DMS 273 (cell line): ENCODE measurements at regions not wholly inside any gene's neighbourhood (a gene's known extent, or its start where the extent isn't known, plus 50 kb on each side); places are given as distances from the start of the nearest gene placed in this dataset.
"Not testable (repeated sequence)": the region's sequence is repeated elsewhere in the genome, so short reads cannot be mapped to it uniquely, and the experiment has no call there.

ENCODE experiments used
- DNase-seq: peaks from one replicate; lab custom pipeline; 2025; ENCODE audit not compliant: unreplicated experiment; lab: John Stamatoyannopoulos, UW

DNA sequence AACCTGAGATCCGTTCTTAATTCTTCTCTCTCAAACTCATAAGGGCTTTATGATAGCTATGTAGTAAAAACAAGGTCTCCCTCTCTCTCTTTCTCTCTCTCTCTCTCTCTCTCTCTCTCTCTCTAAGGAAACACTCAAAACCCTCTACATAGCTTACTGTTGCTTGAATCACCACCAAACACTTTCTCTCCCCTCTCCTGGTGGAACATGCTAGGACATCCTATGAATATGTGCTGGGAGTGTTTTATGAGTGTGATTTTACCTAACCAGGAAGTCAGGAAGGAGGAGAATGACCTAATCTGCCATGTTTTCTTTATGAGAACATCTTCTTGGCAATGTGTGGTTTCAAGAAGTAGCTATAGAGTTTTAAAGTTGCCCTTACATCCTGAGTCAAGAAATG lies 844.6 kb downstream of the TTLL7 start:
- DNase-seq: not testable (repeated sequence)

DNA sequence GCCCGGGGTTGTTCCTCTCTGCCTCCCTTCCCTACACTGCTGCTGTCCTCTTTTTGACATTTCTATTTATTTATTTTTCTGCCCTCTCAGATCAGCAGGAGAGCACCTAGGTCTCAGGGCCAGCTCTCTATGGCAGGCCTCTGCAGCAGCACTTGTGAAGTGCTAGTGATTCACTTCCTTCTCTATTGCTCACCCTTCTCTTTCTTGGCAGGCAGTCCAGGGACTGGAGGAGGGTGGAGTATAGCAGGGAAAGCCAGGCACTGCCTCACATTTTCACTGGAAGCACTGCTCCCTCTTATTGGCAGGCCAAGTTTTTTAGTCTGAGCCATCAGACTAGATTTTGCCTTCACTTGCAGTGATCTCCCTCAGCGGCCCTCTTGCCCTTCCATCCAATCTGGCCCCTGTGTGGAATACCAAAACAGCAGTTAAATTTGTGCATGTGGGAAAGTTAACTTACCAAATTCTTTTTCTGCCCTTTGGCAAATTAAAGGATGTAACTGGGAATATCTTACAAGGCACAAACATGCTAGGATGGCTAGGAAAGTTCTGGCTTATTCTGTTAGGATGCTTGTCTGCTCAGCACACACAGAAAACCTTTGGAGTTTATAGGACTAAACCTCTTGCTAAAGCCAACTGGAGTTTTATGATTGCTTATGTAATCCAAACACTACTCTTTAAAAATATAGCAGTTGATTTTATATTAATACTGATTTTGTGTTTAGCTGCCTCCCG lies 847.6 kb downstream of the TTLL7 start:
- DNase-seq: not testable (repeated sequence)

DNA sequence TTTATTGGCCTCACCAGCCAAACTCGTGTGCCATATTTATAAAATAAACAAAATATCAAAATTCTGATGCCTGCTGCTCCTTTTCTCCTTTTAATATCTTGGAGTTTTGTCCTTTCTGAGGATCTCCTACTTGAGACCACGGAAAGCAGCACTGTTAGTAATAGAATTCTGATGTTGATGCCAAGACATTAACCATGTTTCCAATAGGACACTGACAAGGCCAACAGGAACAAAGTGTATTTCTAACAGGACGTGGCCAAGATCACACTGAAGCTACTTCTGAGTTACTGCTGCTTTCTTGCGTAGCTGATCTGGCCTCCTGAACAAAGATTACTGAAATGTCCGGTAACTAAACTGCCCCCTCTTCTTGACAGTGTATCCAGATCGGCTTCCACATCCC lies 848.5 kb downstream of the TTLL7 start:
- DNase-seq: not testable (repeated sequence)

DNA sequence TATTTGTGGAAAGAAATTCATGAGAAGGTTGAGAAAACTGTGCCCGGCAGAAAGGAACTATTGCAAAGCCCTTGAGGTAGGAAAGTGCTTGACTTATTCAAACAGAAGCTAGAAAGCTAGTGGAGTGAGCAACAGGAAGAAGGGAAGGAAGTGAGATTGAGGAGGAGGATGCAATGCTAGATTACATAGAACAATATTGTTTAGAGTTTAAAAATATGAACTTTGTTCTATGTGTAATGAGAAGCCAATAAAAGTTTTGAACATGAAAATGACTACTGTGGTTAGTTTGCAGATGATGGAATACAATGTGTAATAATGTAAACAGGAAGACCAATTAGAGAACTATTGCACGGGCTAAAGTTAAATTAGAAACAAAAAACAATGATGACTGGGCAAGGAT lies 853.1 kb downstream of the TTLL7 start:
- not testable (repeated sequence) for DNase-seq

DNA sequence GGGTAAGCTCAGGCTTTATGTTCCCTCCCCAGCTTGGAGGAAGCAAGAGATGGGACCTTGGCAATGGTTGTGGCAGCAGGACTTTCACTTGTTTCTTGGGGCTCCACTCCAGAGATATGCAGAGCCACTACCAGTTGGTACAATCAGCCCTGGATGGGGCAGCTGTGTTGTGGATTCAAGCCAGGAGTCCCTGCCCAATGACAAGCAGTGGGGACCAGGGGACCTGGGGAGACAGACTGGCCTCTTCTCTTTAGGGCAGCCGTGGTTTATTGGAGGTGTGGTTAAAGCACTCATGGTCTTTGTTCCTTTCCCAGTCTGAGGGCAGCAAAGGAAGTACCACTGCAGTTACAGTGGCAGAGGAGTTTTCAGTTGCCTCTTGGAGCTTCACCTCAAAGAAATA lies 856.1 kb downstream of the TTLL7 start:
- not testable (repeated sequence) for DNase-seq

DNA sequence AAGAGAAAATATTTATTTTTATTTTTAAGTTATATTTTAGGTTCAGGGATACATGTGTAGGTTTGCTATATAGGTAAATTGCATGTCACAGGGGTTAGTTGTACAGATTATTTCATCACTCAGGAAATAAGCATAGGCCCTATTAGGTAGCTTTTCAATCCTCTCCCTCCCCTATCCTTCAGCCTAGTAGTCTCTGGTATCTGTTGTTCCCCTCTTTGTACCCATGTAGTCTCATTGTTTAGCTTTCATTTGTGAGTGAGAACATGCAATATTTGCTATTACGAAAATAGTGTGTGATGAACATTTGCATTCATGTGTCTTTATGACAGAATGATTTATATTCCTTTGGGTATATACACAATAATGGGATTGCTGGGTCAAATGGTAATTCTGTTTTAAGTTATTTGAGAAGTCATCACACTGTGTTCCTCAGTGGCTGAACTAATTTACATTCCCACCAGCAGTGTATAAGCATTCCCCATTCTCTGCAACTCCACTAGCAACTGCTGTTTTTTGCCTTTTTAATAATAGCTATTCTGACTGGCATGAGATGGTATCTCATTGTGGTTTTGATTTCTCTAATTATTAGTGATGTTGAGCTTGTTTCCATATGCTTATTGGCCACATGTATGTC lies 863.3 kb downstream of the TTLL7 start:
- not testable (repeated sequence) for DNase-seq

DNA sequence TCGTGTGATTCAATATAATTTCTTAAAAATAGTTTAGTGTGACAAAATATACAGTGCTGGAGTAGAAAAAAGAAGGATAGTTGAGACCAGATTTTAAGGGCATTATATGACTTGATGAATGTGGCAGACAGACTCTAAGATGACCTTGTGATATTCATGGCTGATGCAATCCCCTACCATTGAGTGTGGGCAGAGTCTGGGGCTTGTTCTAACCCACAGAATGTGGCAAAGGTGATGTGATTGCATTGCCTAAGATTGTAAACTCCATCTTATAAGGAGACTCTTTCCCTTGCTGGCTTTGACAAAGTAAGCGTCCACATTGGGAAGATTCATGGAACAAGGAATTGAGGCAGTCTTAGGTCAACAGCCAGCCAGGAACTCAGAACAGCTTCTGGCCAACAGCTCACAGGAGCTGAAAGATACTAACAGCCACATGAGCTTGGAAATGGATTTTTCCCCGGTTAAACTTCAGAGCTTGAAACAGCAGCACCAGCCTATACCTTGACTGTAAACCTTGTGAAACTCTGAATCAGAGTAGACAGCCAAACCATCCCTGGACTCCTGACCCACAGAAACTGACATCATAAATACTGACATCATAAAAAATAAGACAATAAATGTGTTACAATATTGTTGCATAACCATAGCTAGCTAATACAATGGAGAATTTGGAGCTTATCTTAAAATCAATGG lies 864.5 kb downstream of the TTLL7 start:
- not testable (repeated sequence) for DNase-seq

DNA sequence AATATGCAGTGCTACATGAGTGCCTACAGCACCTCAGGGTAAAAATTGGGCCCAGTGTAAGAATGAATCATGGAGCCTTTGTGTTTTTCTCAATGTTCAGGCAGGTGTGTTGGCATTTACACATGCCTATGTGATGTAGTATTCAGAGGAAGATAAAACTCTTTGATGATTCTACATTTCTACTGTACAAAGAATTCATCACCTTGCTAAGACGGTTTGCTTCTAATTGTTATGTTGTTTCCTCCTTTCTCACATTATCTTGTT lies 867.3 kb downstream of the TTLL7 start:
- no peak for DNase-seq

DNA sequence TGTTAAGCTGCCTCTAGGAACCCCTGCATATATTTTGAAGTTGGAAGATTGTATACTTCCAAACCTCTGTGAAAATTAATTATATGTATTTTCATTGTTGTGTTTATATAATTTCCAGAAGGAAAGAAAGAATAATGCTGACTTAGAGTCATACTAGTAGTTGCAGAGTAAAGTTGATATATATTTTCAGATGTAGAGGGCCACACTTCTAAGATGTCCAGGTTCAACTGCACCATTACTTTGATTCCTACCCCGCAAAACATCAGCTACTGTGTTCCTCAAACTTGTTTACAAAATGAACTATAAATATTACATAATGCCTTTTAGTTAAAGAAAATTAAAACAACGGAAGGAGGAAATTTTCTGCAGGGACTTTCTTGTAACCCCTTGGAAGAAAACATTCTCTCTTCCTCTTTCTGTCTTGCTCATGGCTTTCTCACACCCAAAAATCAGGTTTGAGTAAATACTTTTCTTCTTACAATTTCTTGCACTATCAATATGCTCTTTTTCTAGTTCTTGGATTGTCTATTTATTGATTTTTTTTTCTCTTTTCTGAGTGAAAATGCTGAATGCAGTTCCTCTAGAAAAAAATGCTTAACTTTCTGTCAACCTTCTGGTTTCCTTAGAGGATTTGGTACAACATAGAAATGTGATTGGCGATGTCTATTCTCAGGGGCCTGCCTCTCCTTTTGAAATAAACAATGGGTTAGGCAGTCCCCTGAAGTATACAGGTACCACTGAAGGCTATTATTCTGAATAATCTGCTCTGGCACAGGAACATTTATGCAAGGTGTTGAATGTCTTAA lies 867.8 kb downstream of the TTLL7 start:
- no peak for DNase-seq

DNA sequence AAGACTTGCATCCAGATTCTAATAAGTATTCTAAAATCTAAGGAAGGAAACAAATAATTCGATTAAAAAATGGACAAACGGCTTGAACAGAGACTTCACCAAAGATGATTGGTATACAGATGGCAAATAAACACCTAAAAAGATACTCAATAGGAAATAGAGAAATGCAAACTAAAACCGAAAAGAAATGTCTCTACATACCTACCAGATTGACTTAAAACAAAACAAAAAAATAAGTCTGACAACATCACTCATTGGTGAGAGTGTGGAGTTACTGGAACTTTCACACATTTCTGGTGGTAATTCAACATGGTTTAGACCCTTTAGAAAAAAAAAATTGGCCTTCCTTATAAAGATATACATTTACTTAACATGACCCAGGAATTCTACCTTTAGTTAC lies 869.8 kb downstream of the TTLL7 start:
- DNase-seq: no peak

DNA sequence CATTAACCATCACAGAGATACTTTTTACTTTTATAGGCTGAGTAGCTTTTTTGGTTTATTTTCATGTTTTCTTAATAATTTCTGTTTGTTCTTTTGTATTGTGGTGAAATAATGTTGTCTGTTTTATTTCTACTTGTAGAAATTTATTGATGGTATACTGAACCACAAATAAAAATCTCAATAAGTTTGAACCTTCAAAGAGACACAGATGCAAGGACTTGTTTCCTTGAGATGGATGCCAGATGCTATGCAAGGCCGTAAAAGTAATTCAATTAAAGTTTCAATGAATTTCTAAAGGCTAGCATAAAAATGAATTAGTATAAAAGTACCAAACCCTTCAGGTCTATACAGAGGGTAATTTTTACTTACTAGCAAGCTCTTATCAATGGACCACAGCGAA lies 873.5 kb downstream of the TTLL7 start:
- DNase-seq: no peak

DNA sequence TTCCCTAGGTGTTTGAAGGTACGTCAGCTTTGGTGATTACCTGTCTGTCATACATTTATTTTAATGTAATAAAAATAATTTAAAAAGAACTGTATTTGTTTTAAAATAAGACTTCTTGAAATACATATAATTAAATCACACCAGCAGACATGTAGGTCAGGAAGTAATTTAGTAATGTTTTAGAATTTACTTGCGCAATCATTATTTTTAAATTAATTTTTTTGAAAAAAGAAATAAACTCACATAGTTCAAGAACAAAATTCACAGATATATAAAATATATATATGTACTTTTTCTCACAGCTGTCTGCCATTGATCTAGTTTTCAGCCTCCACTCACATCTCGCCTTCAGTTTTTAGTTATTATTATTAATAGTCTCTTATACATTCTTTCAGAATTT lies 875.9 kb downstream of the TTLL7 start:
- no peak for DNase-seq

DNA sequence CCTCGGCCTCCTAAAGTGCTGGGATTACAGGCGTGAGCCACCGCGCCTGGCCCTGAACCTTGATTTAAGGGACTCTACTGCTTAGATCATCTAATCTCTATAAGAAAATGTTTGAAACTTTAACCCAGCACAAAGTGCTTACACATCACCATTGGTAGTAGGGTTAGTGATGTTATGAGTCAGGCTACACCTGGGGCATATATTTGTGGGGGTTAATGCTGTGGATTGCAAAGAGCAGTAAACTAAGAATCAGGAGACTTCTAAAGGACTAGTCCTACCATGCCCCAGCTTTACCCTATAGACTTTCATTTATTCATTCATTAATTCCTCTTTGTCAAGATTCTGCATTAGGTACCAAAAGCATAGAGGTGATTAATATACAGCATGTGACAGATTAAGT lies 880.5 kb downstream of the TTLL7 start:
- no peak for DNase-seq

DNA sequence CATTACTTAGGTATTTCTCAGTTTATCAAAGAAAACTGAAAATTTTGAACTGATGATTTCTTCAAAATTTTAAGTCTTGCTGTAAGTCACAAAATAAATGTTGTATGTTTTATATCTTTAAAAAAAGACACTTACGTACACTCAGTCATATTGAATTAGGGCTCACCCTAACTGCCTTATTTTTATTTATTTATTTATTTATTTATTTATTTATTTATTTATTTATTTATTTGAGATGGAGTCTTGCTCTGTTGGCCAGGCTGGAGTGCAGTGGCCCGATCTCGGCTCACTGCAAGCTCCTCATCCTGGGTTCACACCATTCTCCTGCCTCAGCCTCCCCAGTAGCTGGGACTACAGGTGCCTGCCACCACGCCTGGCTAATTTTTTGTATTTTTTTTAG lies 881.9 kb downstream of the TTLL7 start:
- not testable (repeated sequence) for DNase-seq

DNA sequence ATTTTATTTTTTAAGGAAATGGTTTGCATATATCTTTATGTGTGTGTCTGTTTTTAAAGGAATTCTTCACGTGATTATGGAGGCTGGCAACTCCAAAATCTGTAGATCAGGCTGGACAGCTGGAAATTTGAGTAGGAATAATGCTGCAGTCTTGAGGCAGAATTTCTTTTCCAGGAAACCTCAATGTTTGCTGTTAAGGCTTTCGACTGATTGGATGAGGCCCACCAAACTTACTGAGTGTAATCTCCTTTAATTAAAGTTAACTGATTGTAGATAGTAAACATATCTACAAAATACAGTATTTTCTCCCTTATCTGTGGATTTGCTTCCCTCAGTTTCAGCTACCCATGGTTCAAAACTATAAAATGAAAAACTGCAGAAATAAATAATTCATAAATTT lies 883.1 kb downstream of the TTLL7 start:
- DNase-seq: no peak

DNA sequence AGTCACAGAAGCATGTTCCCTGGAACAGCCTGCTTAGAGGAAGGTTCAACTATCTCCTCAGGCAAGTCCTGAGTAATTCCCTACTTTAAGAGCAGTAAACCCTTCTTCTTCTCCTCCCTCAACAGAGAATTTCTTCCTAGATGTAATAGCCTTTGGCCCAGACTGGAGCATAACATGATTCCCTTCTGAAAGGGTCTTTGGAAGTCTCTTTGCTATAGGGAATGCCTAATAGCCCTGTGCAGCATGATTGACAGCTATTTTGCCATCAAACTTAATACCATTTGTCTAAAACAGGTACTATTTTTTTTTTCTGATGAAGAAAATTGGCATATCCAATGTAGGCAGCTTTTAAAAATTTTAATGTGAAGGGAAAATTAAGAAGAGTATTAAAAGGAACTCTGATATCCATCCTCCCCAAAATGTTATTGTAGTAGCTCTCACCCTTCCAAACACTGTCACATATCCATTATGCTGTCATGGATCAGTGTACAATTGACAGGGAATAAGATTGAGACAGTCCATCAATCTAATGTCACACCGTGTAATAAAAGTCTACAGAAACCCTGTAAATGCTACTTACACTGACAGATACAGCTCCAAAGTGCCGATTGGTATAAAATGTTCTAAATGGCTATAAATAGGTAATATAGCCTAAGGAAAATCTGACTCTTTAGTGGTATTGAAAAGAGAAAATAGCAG lies 884.6 kb downstream of the TTLL7 start:
- DNase-seq: no peak

DNA sequence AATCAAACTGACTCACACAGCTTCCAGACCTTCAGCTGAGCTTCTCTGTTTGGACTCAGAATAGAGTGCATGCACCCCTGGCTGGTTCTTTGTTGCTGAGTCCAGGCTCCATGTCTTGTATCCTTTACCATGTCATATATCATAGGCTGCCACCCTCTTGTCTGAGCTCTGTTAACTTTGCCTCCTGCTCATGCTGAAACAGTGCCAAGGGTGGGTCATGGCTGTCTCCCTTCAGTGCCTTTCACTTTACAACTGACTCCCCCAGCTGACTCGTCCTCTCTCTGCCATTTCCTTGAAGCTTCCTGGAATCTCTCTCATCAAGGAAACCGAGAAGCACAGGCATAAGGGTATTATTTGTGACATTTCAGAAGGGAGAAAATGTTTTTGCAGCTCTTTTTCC lies 885.3 kb downstream of the TTLL7 start:
- DNase-seq: no peak

DNA sequence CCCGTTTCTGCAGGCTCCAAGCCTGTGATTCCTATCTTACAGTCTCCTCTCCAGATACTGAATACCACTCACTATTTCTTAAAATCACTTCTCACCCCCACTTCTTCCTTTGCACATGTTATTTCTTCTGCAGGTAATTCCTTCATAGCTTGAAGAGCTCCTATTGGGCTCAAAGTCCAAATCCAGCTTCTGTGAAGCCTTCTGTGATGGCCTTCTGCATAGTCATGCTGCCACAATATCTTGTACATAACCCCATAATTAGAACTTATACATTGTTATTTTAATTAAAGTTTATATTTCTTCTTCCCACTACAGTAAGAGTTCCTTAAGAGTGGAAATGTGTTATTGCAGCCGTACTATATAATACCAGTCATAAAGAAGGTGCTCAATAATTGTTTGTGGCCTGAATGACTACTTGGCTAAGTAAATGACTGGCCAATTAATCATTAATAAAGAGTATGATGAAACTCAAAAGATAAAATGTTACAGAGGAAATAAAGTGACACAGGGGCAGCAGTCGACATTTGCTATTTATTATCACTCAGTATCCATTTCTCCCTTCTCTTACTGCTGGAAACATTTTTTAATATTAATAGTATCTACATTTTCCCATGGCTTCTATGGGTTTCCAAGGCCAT lies 886.6 kb downstream of the TTLL7 start:
- DNase-seq: no peak

DNA sequence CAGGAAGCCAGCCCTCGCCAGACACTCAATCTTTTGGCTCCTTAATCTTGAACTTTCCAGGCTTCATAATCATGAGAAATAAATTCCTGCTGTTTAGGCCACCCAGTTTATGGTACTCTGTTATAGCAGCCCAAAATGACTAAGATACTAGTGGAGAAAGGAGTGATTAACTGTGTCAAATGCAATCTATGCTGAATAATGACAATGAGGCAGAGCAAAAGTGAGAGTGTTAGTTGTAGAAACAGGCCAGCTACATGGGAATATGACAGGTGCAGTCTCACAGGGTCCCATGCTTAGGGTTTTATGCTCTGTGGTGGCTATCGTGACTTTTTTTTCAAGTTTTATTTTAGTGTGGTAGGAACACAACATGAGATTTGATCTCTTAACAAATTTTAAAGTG lies 888.8 kb downstream of the TTLL7 start:
- no peak for DNase-seq

DNA sequence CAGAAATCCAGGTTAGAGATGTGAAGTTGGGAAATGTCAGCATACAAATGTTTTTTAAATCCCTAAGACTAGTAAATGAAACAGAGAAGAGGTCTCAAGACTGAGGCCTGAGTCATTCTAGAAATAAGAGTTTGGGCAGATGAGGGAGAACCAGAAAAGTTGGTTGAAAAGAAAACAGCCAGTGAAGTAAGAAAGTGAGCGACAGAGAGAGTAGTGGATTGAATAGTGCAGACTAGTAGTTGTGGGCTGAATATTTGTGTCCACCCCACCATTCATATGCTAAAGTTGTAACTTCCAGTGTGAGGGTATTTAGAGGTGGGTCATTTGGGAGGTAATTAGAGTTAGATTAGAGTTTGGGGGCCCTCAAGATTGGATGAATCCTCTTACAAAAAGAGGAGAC lies 889.2 kb downstream of the TTLL7 start:
- DNase-seq: no peak

DNA sequence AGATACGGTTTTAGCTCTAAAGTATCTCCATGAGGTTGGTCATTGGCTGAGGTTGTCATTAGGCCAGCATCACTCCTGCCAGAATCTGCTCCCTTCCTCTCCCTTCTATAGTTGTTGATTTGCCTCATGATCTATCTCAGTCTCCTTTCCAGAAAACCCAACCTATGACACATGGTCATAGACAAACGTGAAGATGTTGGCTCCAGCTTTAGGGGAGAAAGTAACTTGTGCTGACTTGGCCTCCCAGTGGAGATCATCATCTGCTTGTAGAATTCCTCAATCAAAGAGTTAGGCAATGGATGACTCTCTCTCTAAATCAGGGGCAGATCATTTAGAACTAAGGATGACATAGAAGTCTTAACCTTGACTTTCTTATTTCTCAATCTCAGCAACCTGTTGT lies 894.4 kb downstream of the TTLL7 start:
- no peak for DNase-seq
